ENCODE measurements at regions not wholly inside any gene's neighbourhood (a gene's known extent, or its start where the extent isn't known, plus 50 kb on each side); places are given as distances from the start of the nearest gene placed in this dataset.

DNA sequence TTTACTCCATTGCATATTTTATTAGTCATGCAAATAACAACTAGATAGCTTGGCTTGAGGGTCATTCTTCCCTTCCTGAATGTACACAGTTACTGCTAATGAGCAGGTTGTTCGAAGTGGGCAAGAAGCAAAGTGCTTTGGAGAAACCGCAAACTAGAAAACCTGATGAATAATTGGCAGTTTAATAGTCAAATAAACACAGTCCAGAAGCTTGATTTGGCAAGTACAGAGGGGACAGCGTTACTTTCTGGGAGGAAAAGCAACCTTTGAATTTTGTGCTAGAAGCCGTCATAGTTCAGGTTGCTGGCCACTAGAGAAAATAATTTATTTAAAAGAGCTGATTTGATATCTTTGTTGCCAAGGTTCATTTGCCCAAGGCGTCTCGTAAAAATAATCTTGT is 94.9 kb downstream of the MFSD1 start:
- TF ChIP-seq CTCF (IDR thresholded peaks at IDR 0.05 in 8 of 11, conservative IDR thresholded peaks at IDR 0.05 in 3 of 11), result no peak
- TF ChIP-seq POLR2AphosphoS5 (IDR thresholded peaks at IDR 0.05), result no peak
- TF ChIP-seq POLR2A (IDR thresholded peaks at IDR 0.05), result no peak

All from spleen (tissue), 7 donors.